ENCODE measurements at regions not wholly inside any gene's neighbourhood (a gene's known extent, or its start where the extent isn't known, plus 50 kb on each side); places are given as distances from the start of the nearest gene placed in this dataset.
"Not testable (repeated sequence)": the region's sequence is repeated elsewhere in the genome, so short reads cannot be mapped to it uniquely, and the experiment has no call there.

- DNase-seq (ENCODE audit: low spot score): no peak
Measured at GRCh38 chrX:124717537-124717936, 371.2 kb downstream of the SH2D1A start.

- DNase-seq (ENCODE audit: low spot score): no peak
Measured at GRCh38 chrX:124719060-124719459, 372.7 kb downstream of the SH2D1A start.

GRCh38 chrX:124720532-124720931 lies 374.2 kb downstream of the SH2D1A start:
- no peak for DNase-seq (ENCODE audit: low spot score)

GRCh38 chrX:124725502-124725901 lies 379.1 kb downstream of the SH2D1A start:
- DNase-seq (ENCODE audit: low spot score): no peak

- no peak for DNase-seq (ENCODE audit: low spot score)
Measured at GRCh38 chrX:124726292-124726691, 379.9 kb downstream of the SH2D1A start.

- no peak for DNase-seq (ENCODE audit: low spot score)
Measured at GRCh38 chrX:124726881-124727280, 380.5 kb downstream of the SH2D1A start.

- no peak for DNase-seq (ENCODE audit: low spot score)
Measured at GRCh38 chrX:124736553-124737270, 390.3 kb downstream of the SH2D1A start.

- DNase-seq (ENCODE audit: low spot score): no peak
Measured at GRCh38 chrX:124737771-124738170, 391.4 kb downstream of the SH2D1A start.

- DNase-seq (ENCODE audit: low spot score): no peak
Measured at GRCh38 chrX:124747295-124747694, 400.9 kb downstream of the SH2D1A start.

GRCh38 chrX:124764354-124764753 lies 418.0 kb downstream of the SH2D1A start:
- DNase-seq (ENCODE audit: low spot score): no peak

- DNase-seq (ENCODE audit: low spot score): no peak
Measured at GRCh38 chrX:124769166-124769565, 422.8 kb downstream of the SH2D1A start.

- no peak for DNase-seq (ENCODE audit: low spot score)
Measured at GRCh38 chrX:124771292-124771691, 424.9 kb downstream of the SH2D1A start.

- not testable (repeated sequence) for DNase-seq (ENCODE audit: low spot score)
Measured at GRCh38 chrX:124788253-124788652, 441.9 kb downstream of the SH2D1A start.

GRCh38 chrX:124789874-124790273 lies 443.5 kb downstream of the SH2D1A start:
- DNase-seq (ENCODE audit: low spot score): not testable (repeated sequence)

- no peak for DNase-seq (ENCODE audit: low spot score)
Measured at GRCh38 chrX:124791492-124792095, 445.2 kb downstream of the SH2D1A start.

- no peak for DNase-seq (ENCODE audit: low spot score)
Measured at GRCh38 chrX:124796989-124797388, 450.6 kb downstream of the SH2D1A start.

- no peak for DNase-seq (ENCODE audit: low spot score)
Measured at GRCh38 chrX:124804962-124805361, 458.6 kb downstream of the SH2D1A start.

GRCh38 chrX:124805486-124805885 lies 459.1 kb downstream of the SH2D1A start:
- DNase-seq (ENCODE audit: low spot score): no peak

- DNase-seq (ENCODE audit: low spot score): no peak
Measured at GRCh38 chrX:124814106-124814505, 467.7 kb downstream of the SH2D1A start.

- DNase-seq (ENCODE audit: low spot score): no peak
Measured at GRCh38 chrX:124818033-124818432, 471.7 kb downstream of the SH2D1A start.

- DNase-seq (ENCODE audit: low spot score): no peak
Measured at GRCh38 chrX:124818764-124819163, 472.4 kb downstream of the SH2D1A start.

- DNase-seq (ENCODE audit: low spot score): no peak
Measured at GRCh38 chrX:124820738-124821137, 474.4 kb downstream of the SH2D1A start.

GRCh38 chrX:124827258-124827845 lies 481.0 kb downstream of the SH2D1A start:
- no peak for DNase-seq (ENCODE audit: low spot score)

All from NAMALWA (cell line).